ENCODE measurements at regions not wholly inside any gene's neighbourhood (a gene's known extent, or its start where the extent isn't known, plus 50 kb on each side); places are given as distances from the start of the nearest gene placed in this dataset.

GRCh38 chr12:84411031-84411430, 501.6 kb downstream of the SLC6A15 start:
- TF ChIP-seq CTCF (IDR thresholded peaks at IDR 0.05; ENCODE audit: low read depth, low read length) (no peak), EZH2phosphoT487 (IDR thresholded peaks at IDR 0.05; ENCODE audit: low read depth) (no peak)
